ENCODE measurements at regions not wholly inside any gene's neighbourhood (a gene's known extent, or its start where the extent isn't known, plus 50 kb on each side); places are given as distances from the start of the nearest gene placed in this dataset.
"Not testable (repeated sequence)": the region's sequence is repeated elsewhere in the genome, so short reads cannot be mapped to it uniquely, and the experiment has no call there.

DNA sequence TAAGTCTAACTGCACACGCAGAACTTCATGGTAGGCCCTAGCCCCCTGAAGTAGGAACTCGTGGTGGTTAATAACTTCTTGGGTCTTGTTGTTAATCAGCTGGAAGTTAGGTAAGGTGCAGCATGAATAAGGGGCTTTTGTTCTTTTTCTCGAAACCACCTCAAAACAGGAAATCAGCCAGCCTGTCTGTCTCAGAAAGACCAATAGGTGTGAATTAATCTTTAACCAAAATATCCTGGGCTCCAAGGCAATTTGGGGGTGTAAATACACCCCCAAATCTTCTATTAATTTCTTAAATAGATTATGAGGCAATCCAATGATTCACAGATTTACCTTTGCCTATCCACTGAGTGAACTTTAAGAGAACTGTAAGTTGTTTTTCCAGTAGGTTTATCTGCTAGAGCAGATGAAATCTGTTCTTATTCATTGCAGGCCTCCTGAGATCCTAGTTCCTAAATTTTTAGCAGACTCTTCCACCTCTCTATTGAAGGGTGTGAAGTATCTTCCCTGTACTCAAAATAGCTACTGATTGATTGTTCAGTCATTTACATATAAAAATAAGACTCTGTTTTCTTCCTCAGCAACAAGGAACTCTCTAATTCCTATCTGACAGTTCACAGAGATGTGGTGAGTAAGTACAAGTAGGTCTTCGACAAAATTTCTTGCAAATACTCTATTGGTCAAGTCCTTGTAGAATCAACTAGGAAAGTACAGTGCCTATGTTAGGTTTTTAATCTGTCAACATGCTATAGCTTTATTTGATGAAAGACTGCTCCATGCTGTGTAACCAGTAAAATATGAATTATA is 427.1 kb upstream of the NOX3 start:
- no peak for DNase-seq (ENCODE audit: low read depth)
- no peak overlapping the region for H3K4me3 ChIP-seq (ENCODE audit: low read depth, low read length)
- TF ChIP-seq, protein P1, sequence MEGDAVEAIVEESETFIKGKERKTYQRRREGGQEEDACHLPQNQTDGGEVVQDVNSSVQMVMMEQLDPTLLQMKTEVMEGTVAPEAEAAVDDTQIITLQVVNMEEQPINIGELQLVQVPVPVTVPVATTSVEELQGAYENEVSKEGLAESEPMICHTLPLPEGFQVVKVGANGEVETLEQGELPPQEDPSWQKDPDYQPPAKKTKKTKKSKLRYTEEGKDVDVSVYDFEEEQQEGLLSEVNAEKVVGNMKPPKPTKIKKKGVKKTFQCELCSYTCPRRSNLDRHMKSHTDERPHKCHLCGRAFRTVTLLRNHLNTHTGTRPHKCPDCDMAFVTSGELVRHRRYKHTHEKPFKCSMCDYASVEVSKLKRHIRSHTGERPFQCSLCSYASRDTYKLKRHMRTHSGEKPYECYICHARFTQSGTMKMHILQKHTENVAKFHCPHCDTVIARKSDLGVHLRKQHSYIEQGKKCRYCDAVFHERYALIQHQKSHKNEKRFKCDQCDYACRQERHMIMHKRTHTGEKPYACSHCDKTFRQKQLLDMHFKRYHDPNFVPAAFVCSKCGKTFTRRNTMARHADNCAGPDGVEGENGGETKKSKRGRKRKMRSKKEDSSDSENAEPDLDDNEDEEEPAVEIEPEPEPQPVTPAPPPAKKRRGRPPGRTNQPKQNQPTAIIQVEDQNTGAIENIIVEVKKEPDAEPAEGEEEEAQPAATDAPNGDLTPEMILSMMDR (IDR thresholded peaks at IDR 0.05; ENCODE audit: low read depth, low read length, missing control alignments) = no peak
- in situ Hi-C loops (cut with HindIII; ENCODE audit: low sequenced_read_pairs) = no loop called here

DNA sequence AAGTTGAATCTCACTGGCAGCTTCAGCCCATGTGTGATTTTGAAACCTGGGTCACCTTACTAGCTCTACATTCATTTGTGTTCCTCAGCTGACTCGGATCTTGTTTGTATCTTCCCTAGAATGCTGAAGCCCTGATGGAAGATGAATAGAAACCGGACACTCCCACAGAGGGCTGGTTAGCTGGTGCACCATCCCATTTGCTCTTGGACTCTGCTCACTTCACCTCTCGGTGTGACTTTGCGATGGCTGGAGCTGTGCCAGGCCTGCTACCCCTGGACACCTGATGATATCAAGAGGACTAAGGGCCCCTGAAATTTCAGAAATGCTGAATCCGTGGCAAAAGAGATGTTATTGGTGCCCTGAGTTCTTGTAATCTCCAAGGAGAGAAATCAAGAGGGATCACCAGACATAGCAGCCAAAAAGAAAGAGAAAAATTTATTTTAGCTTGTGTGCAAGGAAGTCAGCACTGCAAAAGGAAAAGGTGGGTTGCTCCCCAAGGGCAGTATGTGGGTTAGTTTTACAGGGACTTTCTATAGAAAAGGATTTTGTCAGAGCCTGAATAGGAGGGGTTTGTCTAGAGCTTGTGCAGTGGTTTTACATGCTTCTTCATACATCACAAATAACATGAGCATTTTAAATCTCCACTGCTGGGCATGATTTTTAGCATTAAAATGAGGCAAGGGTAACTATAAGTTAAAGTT is 426.3 kb upstream of the NOX3 start:
- in situ Hi-C loops (cut with HindIII; ENCODE audit: low sequenced_read_pairs) = no loop called here
- DNase-seq (ENCODE audit: low read depth) = no peak
- H3K4me3 ChIP-seq (ENCODE audit: low read depth, low read length) = no peak overlapping the region
- TF ChIP-seq, protein P1 (IDR thresholded peaks at IDR 0.05; ENCODE audit: low read depth, low read length, missing control alignments) = no peak

DNA sequence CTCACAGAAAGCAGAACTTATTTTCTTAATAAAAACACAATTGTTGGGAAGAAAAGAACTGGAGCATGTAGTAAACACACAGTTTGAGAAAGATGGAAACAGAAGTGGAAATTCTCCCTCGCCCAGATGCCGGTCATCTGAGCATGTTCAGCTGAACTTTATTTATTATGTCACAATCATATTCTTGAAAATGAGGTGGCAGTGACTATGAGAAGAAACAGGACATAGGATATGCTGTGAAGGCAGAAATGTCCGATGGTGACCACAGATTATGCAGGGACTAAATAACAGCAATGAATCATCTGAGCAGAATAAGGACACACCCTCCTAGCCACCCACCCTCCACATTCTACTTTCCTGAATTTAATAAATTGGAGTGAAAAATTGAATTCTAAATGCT is 425.3 kb upstream of the NOX3 start:
- in situ Hi-C loops (cut with HindIII; ENCODE audit: low sequenced_read_pairs) = no loop called here
- DNase-seq (ENCODE audit: low read depth) = no peak
- H3K4me3 ChIP-seq (ENCODE audit: low read depth, low read length) = no peak overlapping the region
- TF ChIP-seq, protein P1 (IDR thresholded peaks at IDR 0.05; ENCODE audit: low read depth, low read length, missing control alignments) = no peak

DNA sequence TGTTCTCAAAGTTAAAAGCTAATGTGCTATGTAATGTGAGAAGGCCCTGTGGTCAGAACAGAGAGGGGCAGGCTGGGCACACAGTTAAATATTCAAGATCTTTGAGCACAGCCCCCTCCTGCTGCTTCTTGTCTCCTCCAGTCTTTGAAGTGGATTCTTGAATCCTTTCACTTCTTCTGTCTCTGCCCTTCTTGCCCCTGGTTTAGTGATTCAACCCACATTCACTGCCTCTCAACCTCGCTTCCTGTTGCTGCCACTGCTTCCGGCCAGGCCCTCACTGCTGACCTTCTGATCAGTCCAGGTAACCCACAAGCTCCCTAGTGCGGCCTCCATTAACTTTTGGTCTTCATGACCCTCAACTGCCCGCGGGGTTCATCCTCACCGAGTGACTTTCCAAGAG is 417.3 kb upstream of the NOX3 start:
- TF ChIP-seq, protein P1 (IDR thresholded peaks at IDR 0.05; ENCODE audit: low read depth, low read length, missing control alignments) = no peak
- no peak overlapping the region for H3K4me3 ChIP-seq (ENCODE audit: low read depth, low read length)
- in situ Hi-C loops (cut with HindIII; ENCODE audit: low sequenced_read_pairs) = no loop called here
- DNase-seq (ENCODE audit: low read depth) = no peak

DNA sequence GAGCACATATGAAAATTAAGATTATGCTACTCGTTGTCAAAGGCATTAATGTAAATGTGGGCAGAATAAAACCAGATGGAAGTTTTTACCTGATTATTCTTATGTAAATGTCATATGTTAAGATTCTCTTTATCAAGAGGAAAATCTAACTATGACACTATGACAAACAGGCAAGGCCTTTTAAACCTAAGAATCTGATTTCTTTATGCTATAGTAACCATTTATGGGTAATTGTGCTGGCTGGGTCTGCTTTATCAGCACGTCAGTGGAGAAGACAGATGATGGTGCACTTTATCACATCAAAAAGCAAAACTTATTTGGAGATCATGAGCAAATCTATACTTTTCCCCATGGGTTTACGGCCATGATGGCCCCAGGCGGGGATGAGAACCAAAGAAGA is 412.0 kb upstream of the NOX3 start:
- H3K4me3 ChIP-seq (ENCODE audit: low read depth, low read length) = no peak overlapping the region
- in situ Hi-C loops (cut with HindIII; ENCODE audit: low sequenced_read_pairs) = no loop called here
- TF ChIP-seq, protein P1 (IDR thresholded peaks at IDR 0.05; ENCODE audit: low read depth, low read length, missing control alignments) = no peak
- DNase-seq (ENCODE audit: low read depth) = no peak

DNA sequence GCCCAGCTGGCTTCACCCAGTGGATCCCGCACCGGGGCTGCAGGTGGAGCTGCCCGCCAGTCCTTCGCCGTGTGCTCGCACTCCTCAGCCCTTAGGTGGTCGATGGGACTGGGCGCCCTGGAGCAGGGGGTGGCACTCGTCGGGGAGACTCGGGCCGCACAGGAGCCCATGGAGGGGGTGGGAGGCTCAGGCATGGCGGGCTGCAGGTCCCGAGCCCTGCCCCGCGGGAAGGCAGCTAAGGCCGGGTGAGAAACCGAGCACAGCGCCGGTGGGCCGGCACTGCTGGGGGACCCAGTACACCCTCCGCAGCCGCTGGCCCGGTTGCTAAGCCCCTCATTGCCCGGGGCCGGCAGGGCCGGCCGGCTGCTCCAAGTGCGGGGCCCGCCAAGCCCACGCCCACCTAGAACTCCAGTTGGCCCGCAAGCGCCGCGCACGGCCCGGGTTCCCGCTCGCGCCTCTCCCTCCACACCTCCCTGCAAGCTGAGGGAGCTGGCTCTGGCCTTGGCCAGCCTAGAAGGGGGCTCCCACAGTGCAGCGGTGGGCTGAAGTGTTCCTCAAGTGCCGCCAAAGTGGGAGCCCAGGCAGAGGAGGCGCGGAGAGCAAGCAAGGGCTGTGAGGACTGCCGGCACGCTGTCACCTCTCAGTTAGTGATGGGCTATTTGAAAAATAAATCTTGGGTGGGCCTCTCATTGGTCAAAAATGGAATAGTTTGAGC is 411.2 kb upstream of the NOX3 start:
- DNase-seq (ENCODE audit: low read depth); in situ Hi-C loops (cut with HindIII; ENCODE audit: low sequenced_read_pairs); H3K4me3 ChIP-seq (ENCODE audit: low read depth, low read length): not testable (repeated sequence)

Data from astrocyte of the cerebellum (primary cell).